Panc1 (cell line): ENCODE measurements at regions not wholly inside any gene's neighbourhood (a gene's known extent, or its start where the extent isn't known, plus 50 kb on each side); places are given as distances from the start of the nearest gene placed in this dataset.

ENCODE experiments used
- ATAC-seq: fragments of 200-7000 bp; cut with Tn5 transposase; 2 replicates; pipeline ENCODE4 v1.9.1; 2020; ENCODE audit warnings: mild to moderate bottlenecking, moderate library complexity
- BruUV-seq: library from RNA; stranded (reverse); fragments of 400-500 nt; replicated peaks from 2 replicates; lab custom pipeline; 2021; lab: Mats Ljungman, UMichigan
- CTCF ChIA-PET: fragments of 300-600 bp; sonication (Branson Sonifier 250); formaldehyde crosslinking; loops from one replicate; lab custom pipeline; 2022; ENCODE audit warnings: antibody characterized with exemption; lab: Charles Lee
- POLR2A ChIA-PET: fragments of 300-600 bp; sonication (Branson Sonifier 250); formaldehyde crosslinking; loops from one replicate; lab custom pipeline; 2022; ENCODE audit warnings: antibody characterized with exemption; lab: Charles Lee
- DNase-seq: peaks from one replicate; pipeline ENCODE4 v3.0.0-alpha.2; 2010; ENCODE audit warnings: low read depth, low spot score
- H3K27ac ChIP-seq: 2 replicates; pipeline ENCODE4 v1.5.1; 2011; ENCODE audit warnings: mild to moderate bottlenecking, low read length, inconsistent platforms
- H3K27me3 ChIP-seq: fragments of 200-500 bp; sonication (Bioruptor generic); 2 replicates; pipeline ENCODE4 v1.6.0; 2014; ENCODE audit warnings: low read length, inconsistent platforms; ENCODE audit not compliant: control insufficient read depth, insufficient read depth
- H3K36me3 ChIP-seq: fragments of 200-500 bp; sonication (Bioruptor generic); 2 replicates; pipeline ENCODE4 v1.5.1; 2014; ENCODE audit warnings: inconsistent platforms, mild to moderate bottlenecking, low read length, moderate library complexity; ENCODE audit not compliant: control insufficient read depth, insufficient read depth
- H3K4me1 ChIP-seq: 2 replicates; pipeline ENCODE4 v1.5.1; 2011; ENCODE audit warnings: inconsistent platforms, mild to moderate bottlenecking, low read length, moderate library complexity; ENCODE audit not compliant: control insufficient read depth, insufficient read depth
- H3K4me3 ChIP-seq, 2 experiments: 2 replicates each; pipeline ENCODE4 v1.5.1; 2011 to 2012; ENCODE audit warnings: low read depth in 2 of 2, low read length in 2 of 2, mild to moderate bottlenecking in 2 of 2, inconsistent platforms in 1 of 2, moderate library complexity in 1 of 2
- H3K9me3 ChIP-seq: fragments of 200-500 bp; sonication (Bioruptor generic); 2 replicates; pipeline ENCODE4 v1.5.1; 2014; ENCODE audit warnings: low read depth, mild to moderate bottlenecking, inconsistent platforms, low read length, moderate library complexity; ENCODE audit not compliant: control insufficient read depth, insufficient read depth
- POLR2AphosphoS5 ChIP-seq: IDR thresholded peaks from 2 replicates; pipeline ENCODE4 v1.6.1; 2012; ENCODE audit warnings: mild to moderate bottlenecking, low read depth, low read length, moderate library complexity
- SIN3A ChIP-seq: IDR thresholded peaks from 2 replicates; pipeline ENCODE4 v1.6.1; 2012; ENCODE audit warnings: low read depth, mild to moderate bottlenecking, low read length, moderate library complexity, borderline replicate concordance; ENCODE audit not compliant: insufficient read depth
- TCF7L2 ChIP-seq: IDR thresholded peaks from 2 replicates; pipeline ENCODE4 v1.6.1; 2011; ENCODE audit warnings: mild to moderate bottlenecking, low read depth, low read length, inconsistent platforms
- in situ Hi-C: cut with HindIII; loops from 2 replicates; pipeline ENCODE4 v1.10.0; 2016; ENCODE audit warnings: low sequenced_read_pairs, low pct_unique_long_range_greater_than_20kb
- intact Hi-C: fragments of 100-400 bp; cut with micrococcal nuclease; formaldehyde crosslinking; loops from one replicate; pipeline ENCODE4 v1.10.0; 2022; ENCODE audit not compliant: unreplicated experiment
- TF ChIP-seq, protein P1 (sequence below), 2 experiments: IDR thresholded peaks; 2 replicates each; pipeline ENCODE4 v1.6.1; 2011 to 2012; ENCODE audit warnings: low read depth in 2 of 2, control low read depth in 1 of 2, low read length in 1 of 2, mild to moderate bottlenecking in 1 of 2, moderate library complexity in 1 of 2; ENCODE audit not compliant: insufficient read depth in 1 of 2
- TF ChIP-seq, protein P2 (sequence below): fragments of 450-650 bp; IDR thresholded peaks from 2 replicates; pipeline ENCODE4 v1.5.1; 2017; ENCODE audit warnings: mild to moderate bottlenecking

DNA sequence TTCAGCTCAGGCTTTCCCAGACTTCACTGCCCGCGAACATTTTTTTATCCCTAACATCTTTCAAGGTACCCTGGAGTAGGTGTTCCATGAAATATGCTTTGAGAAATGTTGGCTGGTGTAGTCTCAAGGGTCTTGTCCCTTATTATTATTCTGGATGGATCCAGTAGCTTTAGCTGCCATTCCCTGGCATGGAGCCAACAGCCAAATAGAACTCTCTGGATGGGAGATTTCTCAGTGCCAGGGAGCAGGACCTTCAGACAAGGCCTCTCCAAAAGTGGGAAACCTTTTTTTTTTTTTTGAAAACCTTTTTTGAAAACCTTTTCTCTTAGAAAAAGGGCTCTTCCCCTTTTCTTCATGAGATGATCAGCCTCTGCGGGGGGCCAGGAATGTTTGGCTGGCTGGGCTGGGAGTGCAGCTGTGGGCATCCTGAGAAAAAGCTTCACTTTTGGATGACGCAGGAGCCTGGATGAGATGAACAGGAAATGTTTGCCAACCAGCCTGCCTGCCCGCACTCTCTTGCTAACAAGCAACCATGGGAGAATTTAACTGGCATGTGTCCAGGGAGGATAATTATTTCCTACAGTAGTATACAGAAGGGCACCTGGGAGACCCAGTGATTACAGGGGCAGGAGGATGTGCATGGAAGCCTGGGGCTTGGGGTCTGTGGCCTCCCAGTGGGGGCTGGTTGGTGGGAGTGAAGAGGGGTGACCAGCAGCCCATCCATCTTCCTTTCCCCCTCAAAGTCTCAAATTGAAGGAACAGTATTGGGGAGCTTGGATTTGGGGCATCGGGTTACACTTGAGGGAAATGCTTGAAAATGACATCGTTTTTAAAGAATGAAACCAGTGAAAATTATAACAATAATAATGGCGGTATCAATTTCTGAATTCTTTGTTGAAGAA lies 109.1 kb upstream of the LRIG1 start:
- ChIA-PET CTCF (no interaction called here), POLR2A (no interaction called here)
- no TSS peak for BruUV-seq
- in situ Hi-C loops: no loop called here
- DNase-seq (no peak), ATAC-seq (no peak)
- Histone ChIP-seq H3K4me3 (no peak overlapping the region), H3K9me3 (no peaks in the 10 kb centered on the region), H3K36me3 (no peaks in the 10 kb centered on the region), H3K4me1 (no peaks in the 10 kb centered on the region), H3K27me3 (no peaks in the 10 kb centered on the region), H3K27ac (no peak overlapping the region)
- intact Hi-C loops: no loop called here
- TF ChIP-seq POLR2AphosphoS5: no peak
- TF ChIP-seq, protein P1, sequence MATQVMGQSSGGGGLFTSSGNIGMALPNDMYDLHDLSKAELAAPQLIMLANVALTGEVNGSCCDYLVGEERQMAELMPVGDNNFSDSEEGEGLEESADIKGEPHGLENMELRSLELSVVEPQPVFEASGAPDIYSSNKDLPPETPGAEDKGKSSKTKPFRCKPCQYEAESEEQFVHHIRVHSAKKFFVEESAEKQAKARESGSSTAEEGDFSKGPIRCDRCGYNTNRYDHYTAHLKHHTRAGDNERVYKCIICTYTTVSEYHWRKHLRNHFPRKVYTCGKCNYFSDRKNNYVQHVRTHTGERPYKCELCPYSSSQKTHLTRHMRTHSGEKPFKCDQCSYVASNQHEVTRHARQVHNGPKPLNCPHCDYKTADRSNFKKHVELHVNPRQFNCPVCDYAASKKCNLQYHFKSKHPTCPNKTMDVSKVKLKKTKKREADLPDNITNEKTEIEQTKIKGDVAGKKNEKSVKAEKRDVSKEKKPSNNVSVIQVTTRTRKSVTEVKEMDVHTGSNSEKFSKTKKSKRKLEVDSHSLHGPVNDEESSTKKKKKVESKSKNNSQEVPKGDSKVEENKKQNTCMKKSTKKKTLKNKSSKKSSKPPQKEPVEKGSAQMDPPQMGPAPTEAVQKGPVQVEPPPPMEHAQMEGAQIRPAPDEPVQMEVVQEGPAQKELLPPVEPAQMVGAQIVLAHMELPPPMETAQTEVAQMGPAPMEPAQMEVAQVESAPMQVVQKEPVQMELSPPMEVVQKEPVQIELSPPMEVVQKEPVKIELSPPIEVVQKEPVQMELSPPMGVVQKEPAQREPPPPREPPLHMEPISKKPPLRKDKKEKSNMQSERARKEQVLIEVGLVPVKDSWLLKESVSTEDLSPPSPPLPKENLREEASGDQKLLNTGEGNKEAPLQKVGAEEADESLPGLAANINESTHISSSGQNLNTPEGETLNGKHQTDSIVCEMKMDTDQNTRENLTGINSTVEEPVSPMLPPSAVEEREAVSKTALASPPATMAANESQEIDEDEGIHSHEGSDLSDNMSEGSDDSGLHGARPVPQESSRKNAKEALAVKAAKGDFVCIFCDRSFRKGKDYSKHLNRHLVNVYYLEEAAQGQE (IDR thresholded peaks at IDR 0.05; ENCODE audit: insufficient read depth in 1 of 2, low read depth in 2 of 2, low read length in 1 of 2): no peak
- TF ChIP-seq TCF7L2: no peak
- TF ChIP-seq SIN3A: no peak
- TF ChIP-seq, protein P2, sequence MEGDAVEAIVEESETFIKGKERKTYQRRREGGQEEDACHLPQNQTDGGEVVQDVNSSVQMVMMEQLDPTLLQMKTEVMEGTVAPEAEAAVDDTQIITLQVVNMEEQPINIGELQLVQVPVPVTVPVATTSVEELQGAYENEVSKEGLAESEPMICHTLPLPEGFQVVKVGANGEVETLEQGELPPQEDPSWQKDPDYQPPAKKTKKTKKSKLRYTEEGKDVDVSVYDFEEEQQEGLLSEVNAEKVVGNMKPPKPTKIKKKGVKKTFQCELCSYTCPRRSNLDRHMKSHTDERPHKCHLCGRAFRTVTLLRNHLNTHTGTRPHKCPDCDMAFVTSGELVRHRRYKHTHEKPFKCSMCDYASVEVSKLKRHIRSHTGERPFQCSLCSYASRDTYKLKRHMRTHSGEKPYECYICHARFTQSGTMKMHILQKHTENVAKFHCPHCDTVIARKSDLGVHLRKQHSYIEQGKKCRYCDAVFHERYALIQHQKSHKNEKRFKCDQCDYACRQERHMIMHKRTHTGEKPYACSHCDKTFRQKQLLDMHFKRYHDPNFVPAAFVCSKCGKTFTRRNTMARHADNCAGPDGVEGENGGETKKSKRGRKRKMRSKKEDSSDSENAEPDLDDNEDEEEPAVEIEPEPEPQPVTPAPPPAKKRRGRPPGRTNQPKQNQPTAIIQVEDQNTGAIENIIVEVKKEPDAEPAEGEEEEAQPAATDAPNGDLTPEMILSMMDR: no peak

DNA sequence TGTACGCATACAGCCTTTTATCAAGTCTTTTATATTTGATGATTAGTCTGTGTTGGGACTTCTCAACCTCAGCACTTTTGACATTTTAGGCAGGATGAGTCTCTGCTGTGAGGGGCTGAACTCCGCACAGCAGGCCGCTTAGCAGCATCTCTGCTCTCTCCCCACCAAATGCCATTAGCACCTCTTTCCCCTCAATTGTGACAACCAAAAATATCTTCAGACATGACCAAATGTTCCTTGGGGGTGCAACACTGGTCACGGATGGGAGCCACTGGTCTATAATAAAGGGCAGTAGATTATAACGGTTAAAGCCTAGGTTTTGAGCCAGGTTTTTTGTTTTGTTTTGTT lies 109.7 kb upstream of the LRIG1 start:
- DNase-seq (no peak), ATAC-seq (no peak)
- TF ChIP-seq SIN3A: no peak
- TF ChIP-seq TCF7L2: no peak
- TF ChIP-seq, protein P2: no peak
- no peak for TF ChIP-seq POLR2AphosphoS5
- TF ChIP-seq, protein P1 (IDR thresholded peaks at IDR 0.05; ENCODE audit: insufficient read depth in 1 of 2, low read depth in 2 of 2, low read length in 1 of 2): no peak
- no peak overlapping the region for H3K4me3 ChIP-seq
- no TSS peak for BruUV-seq
- H3K36me3 ChIP-seq: no peaks in the 10 kb centered on the region
- ChIA-PET POLR2A (no interaction called here), CTCF (no interaction called here)
- H3K27ac ChIP-seq: no peak overlapping the region
- intact Hi-C loops: no loop called here
- no peaks in the 10 kb centered on the region for H3K4me1 ChIP-seq
- in situ Hi-C loops: no loop called here
- no peaks in the 10 kb centered on the region for H3K27me3 ChIP-seq
- no peaks in the 10 kb centered on the region for H3K9me3 ChIP-seq
